HFFc6 (cell line): ENCODE measurements at regions not wholly inside any gene's neighbourhood (a gene's known extent, or its start where the extent isn't known, plus 50 kb on each side); places are given as distances from the start of the nearest gene placed in this dataset.
"Not testable (repeated sequence)": the region's sequence is repeated elsewhere in the genome, so short reads cannot be mapped to it uniquely, and the experiment has no call there.

ENCODE experiments used
- DNase-seq: peaks from one replicate; pipeline ENCODE4 v3.0.0-alpha.2; 2018
- H3K27ac Mint-ChIP-seq: 2 replicates; pipeline ENCODE4 v1.8.0; 2020; ENCODE audit warnings: mild to moderate bottlenecking, mixed read lengths
- H3K27me3 Mint-ChIP-seq: 2 replicates; pipeline ENCODE4 v1.8.0; 2021; ENCODE audit warnings: mild to moderate bottlenecking, moderate library complexity, mixed read lengths; ENCODE audit not compliant: insufficient read depth
- H3K36me3 Mint-ChIP-seq: 2 replicates; pipeline ENCODE4 v1.8.0; 2021; ENCODE audit warnings: low read depth, mixed read lengths
- H3K4me1 Mint-ChIP-seq: 2 replicates; pipeline ENCODE4 v1.8.0; 2020; ENCODE audit warnings: low read depth, mixed read lengths
- H3K4me3 Mint-ChIP-seq: 2 replicates; pipeline ENCODE4 v1.8.0; 2020; ENCODE audit warnings: mild to moderate bottlenecking, moderate library complexity, mixed read lengths
- H3K9me3 Mint-ChIP-seq: 2 replicates; pipeline ENCODE4 v1.8.0; 2020; ENCODE audit warnings: mild to moderate bottlenecking, mixed read lengths
- TF ChIP-seq, protein P1 (sequence below): fragments of 200-600 bp; sonication (generic); IDR thresholded peaks from 2 replicates; pipeline ENCODE4 v1.5.0; 2021; ENCODE audit warnings: antibody characterized with exemption, mild to moderate bottlenecking

DNA sequence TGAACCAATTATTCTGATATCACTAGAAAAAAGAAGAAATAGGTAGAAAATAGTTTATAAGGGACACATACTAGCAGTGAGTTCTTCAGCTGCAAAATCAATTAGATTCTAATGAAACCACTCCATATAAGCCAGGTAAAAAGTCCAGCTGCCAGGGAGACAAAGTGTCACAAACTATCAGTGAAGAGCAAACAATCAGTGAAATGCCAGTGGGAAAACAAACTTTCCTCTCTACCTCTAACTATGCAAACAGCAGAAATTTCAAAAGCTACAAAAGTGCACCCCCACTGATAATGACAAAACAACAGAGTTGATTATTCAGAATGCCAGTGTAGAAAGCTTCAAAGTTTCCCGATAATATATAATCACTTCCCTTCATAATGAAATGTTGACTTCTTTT lies 637.2 kb upstream of the ITGA1 start:
- Mint-ChIP-seq H3K4me3 (no peak overlapping the region), H3K9me3 (peaks cover 3% of the 10 kb centered on the region; the same call in 1 of the 2 replicates), H3K36me3 (no peaks in the 10 kb centered on the region; the same call in 1 of the 2 replicates), H3K27me3 (no peaks in the 10 kb centered on the region; the same call in 1 of the 2 replicates), H3K4me1 (no peaks in the 10 kb centered on the region), H3K27ac (no peak overlapping the region)
- no peak for DNase-seq
- TF ChIP-seq, protein P1, sequence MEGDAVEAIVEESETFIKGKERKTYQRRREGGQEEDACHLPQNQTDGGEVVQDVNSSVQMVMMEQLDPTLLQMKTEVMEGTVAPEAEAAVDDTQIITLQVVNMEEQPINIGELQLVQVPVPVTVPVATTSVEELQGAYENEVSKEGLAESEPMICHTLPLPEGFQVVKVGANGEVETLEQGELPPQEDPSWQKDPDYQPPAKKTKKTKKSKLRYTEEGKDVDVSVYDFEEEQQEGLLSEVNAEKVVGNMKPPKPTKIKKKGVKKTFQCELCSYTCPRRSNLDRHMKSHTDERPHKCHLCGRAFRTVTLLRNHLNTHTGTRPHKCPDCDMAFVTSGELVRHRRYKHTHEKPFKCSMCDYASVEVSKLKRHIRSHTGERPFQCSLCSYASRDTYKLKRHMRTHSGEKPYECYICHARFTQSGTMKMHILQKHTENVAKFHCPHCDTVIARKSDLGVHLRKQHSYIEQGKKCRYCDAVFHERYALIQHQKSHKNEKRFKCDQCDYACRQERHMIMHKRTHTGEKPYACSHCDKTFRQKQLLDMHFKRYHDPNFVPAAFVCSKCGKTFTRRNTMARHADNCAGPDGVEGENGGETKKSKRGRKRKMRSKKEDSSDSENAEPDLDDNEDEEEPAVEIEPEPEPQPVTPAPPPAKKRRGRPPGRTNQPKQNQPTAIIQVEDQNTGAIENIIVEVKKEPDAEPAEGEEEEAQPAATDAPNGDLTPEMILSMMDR = no peak

- H3K4me1 Mint-ChIP-seq, DNase-seq, H3K27ac Mint-ChIP-seq, H3K27me3 Mint-ChIP-seq, H3K4me3 Mint-ChIP-seq, H3K36me3 Mint-ChIP-seq: not testable (repeated sequence)
- H3K9me3 Mint-ChIP-seq = peaks cover 39% of the 10 kb centered on the region
Measured at GRCh38 chr5:52156809-52157208, 630.9 kb upstream of the ITGA1 start.

- H3K9me3 Mint-ChIP-seq = peaks cover 15% of the 10 kb centered on the region
- DNase-seq, H3K27me3 Mint-ChIP-seq, H3K27ac Mint-ChIP-seq, H3K36me3 Mint-ChIP-seq, H3K4me1 Mint-ChIP-seq, H3K4me3 Mint-ChIP-seq: not testable (repeated sequence)
Measured at GRCh38 chr5:52165806-52166205, 621.9 kb upstream of the ITGA1 start.

GRCh38 chr5:52173133-52173532 lies 614.6 kb upstream of the ITGA1 start:
- TF ChIP-seq, protein P1 = no peak
- DNase-seq = no peak
- H3K4me1 Mint-ChIP-seq = no peaks in the 10 kb centered on the region
- H3K4me3 Mint-ChIP-seq = no peak overlapping the region
- peaks cover 16% of the 10 kb centered on the region for H3K9me3 Mint-ChIP-seq
- H3K36me3 Mint-ChIP-seq = no peaks in the 10 kb centered on the region
- no peak overlapping the region for H3K27ac Mint-ChIP-seq
- H3K27me3 Mint-ChIP-seq = no peaks in the 10 kb centered on the region

- no peaks in the 10 kb centered on the region for H3K27me3 Mint-ChIP-seq
- no peak overlapping the region for H3K27ac Mint-ChIP-seq
- no peaks in the 10 kb centered on the region for H3K36me3 Mint-ChIP-seq
- H3K4me1 Mint-ChIP-seq = no peaks in the 10 kb centered on the region
- H3K4me3 Mint-ChIP-seq = no peak overlapping the region
- TF ChIP-seq, protein P1 = no peak
- H3K9me3 Mint-ChIP-seq = peaks cover 9% of the 10 kb centered on the region; the same call in 1 of the 2 replicates
- no peak for DNase-seq
Measured at GRCh38 chr5:52177193-52177592, 610.5 kb upstream of the ITGA1 start.

DNA sequence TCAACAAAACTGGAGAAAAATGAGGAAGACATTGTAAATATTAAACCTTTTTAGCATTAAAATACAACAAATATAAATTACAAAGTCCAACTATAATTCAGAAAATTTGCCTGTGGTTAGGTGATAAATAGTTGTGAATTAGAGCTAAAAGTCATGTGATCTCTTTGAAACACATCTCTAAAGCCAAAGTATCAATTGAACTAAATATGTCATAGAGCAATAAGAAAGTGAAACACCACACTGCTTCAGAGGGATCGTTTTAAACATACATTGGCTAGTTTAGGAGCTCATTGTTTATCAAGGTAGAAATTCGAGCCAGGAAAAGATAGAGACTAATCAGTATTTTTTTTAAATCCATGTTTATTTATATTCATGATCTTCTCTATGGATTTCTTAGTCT lies 606.3 kb upstream of the ITGA1 start:
- Mint-ChIP-seq H3K4me1 (no peaks in the 10 kb centered on the region), H3K27ac (no peak overlapping the region), H3K9me3 (peaks cover 4% of the 10 kb centered on the region; the same call in 1 of the 2 replicates), H3K27me3 (no peaks in the 10 kb centered on the region), H3K4me3 (no peak overlapping the region), H3K36me3 (no peaks in the 10 kb centered on the region)
- no peak for DNase-seq
- TF ChIP-seq, protein P1 = no peak

GRCh38 chr5:52190737-52191136 lies 597.0 kb upstream of the ITGA1 start:
- no peaks in the 10 kb centered on the region for H3K4me1 Mint-ChIP-seq
- TF ChIP-seq, protein P1 = no peak
- H3K27me3 Mint-ChIP-seq = no peaks in the 10 kb centered on the region
- no peaks in the 10 kb centered on the region for H3K36me3 Mint-ChIP-seq
- no peak overlapping the region for H3K27ac Mint-ChIP-seq
- DNase-seq = no peak
- H3K9me3 Mint-ChIP-seq = peaks cover 19% of the 10 kb centered on the region
- H3K4me3 Mint-ChIP-seq = no peak overlapping the region
